GM19468 (cell line): ENCODE measurements at regions not wholly inside any gene's neighbourhood (a gene's known extent, or its start where the extent isn't known, plus 50 kb on each side); places are given as distances from the start of the nearest gene placed in this dataset.

Source experiments
- ATAC-seq: cut with Tn5 transposase; IDR thresholded peaks from one replicate; pipeline ENCODE4 v1.9.1; 2021; ENCODE audit warnings: mild to moderate bottlenecking, moderate library complexity, moderate number of reproducible peaks; ENCODE audit not compliant: unreplicated experiment; ENCODE audit errors: extremely low read depth

DNA sequence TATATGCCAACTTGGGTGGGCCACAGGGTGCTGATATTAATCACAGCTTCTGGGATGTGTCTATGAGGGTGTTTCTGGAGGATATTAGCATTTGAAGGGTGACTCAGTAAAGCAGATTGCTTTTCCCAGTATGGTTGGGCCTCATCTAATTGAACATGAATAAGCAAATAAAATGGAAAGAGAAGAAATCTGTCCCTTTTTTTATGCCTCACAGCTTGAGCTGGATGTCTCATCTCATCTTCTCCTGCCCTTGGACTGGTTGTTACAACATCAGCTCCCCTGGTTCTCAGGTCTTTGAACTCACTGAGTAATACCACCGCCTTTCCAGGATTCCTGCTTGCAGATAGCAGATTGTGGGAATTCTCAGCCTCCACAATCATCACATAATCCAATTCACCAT is 1149.2 kb downstream of the PCDH18 start:
- ATAC-seq = no peak

DNA sequence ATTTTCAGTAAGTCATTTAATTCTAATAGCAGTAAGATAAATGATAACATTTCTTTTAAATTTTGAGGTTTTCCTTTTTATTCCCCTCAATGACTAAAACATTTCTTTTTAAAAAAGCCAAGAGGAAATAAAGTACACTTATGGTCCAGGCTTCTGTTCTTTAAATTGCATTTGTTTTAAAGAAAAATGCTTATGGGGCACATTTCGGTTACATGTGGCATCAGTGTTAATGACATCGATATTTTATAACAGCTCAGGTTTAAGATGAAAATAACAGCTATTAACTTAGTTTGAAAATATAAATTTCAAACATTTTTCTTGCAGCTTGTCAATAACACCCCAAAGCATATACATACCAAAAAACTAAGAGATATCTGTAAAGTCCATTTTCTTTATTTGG is 1161.1 kb downstream of the PCDH18 start:
- no peak for ATAC-seq

DNA sequence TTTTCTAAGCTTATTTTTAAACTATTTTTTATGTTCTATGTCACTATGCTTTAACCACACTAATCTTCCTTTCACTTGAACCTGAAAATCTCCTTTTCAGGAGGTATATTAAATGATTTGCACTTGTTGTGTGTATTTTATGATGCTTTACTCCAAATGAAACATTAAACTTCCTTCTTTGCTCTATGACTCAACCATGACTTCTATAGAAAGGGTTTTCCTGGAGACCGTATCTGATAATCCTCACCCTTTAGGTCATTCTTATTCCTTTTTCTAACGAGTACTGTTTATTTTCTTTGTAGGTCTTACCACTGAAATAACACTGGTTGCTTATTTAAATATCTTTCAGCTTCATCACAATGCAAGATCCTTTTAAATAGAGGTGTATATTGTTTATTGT is 1163.2 kb downstream of the PCDH18 start:
- no peak for ATAC-seq

DNA sequence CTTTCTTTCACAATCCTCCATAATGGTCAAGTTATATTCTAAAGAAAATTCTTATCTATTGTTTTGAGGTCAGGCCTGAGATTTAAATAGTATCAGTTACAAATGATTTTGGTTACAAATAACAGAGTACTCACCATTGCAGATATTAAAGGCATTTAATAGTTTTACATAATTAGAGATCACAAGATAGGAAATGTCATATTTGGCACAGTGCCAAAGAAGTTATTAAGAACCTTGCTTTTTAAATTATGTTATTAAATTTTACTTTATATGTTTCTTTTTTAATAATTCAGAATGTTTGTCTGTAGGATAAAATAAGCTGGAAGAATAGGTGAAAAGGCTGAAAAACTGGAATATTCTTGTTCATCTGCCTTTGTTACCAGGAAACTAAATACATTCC is 1174.7 kb downstream of the PCDH18 start:
- ATAC-seq = no peak

DNA sequence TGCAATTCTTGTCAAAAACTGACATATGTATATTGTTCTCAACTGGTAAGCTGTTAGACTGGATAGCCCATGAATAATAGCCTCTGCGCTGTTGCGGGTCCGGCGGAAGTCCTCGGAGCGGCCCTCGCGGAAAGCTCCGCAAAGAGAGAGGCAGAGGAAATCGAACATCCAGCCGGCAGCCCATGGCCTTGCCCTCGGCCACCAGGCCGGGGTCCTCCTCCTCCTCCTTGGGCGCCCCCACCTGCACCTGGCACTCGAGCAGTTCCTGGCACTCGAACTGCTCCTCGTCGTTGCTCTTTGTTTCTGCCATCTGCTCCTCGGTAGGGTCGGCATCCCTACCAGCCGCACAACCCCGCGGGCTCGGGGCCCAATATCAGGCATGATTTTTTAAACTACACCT is 1176.3 kb downstream of the PCDH18 start:
- ATAC-seq = no peak

DNA sequence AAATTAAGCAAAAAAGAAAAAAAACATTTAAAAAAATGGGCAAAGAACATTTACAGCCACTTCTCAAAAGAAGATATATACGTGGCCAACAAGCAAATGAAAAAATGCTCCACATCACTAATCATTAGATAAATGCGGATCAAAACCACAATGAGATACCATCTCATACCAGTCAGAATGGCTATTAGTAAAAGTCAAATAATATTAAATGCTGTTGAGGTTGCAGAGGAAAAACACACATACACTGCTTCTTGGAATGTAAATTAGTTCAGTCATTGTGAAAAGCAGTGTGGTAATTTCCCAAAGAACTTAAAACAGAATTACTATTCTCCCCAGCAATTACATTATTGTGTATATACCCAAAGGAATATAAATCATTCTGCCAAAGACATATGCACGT is 1189.0 kb downstream of the PCDH18 start:
- no peak for ATAC-seq

DNA sequence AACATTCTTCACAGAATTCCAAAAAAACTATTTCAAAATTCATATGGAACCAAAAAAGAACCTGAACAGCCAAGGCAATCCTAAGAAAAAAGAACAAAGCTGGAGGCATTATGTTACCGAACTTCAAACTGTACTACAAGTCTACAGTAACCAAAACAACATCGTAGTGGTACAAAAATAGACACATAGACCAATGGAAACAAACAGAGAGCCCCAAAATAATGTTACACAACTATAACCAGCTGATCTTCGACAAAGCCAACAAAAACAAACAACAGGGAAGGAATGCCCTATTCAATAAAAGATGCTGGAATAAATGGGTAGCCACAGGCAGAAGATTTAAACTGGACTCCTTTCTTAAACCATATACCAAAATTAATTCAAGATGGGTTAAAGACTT is 1189.6 kb downstream of the PCDH18 start:
- no peak for ATAC-seq

DNA sequence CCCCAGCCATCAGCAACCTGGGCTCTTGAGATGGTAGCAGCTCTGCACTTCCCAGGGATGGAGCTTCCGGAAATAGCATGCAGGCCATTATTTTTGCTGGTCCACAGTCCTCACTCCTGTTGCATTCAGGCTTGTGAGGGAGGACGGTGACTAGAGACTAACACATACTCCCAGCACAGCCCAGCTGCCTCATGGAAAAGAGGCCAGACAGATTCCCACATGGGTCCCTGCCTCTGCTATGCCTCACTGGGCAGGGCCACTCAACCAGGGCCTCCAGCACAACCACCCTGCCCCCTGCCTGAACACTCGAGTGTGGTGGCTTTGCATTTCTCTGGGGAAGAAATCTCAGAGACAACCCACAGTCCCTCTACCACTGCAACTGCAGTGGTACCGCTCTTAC is 1195.1 kb downstream of the PCDH18 start:
- ATAC-seq = no peak

DNA sequence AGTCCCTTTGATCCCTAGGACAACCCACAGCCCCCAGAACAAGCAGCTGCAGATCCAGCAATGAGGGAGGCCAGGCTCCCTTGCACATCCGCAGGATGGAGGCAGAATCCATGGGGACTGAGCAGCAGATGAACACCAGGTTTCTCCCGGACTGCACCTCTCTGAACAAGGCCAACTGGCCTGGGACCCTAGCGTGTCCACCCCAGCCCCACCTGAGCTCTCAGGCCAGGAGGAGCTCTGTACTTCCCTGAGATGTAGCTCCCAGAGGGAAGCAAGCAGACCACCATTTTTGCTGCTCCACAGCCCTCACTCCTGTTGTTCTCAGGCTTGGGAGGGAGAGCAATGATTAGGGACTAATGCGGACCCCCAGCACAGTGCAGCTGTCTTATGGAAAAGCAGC is 1195.8 kb downstream of the PCDH18 start:
- ATAC-seq = no peak

DNA sequence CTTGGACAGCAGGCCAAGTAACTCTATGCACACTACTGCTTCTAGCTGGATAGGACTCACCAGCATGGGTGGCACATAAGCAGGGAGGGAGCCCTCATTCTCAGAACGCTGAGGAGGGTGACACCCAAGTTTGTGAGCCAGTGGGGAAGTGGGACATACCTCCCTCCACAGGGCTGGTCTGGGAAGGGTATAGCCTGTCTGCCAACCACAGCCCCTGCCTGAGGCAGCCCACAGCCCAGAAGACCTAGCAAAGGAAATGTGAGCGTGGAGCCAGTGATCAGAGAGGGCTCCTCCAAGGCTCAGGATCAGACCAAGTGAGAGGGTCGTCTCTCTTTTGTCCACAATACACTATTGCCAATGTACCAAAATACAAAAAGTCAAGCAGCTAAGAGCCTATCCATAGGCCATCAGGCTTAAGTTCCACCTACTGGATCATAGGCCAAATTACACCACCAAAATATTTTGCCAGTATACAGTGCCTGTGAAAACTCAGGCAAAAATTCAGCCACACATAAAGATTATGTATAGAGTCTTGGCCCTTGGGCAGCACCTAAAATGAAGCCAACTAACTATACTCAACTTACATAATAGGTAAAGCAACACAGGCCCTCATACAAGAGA is 1203.1 kb downstream of the PCDH18 start:
- ATAC-seq = no peak

DNA sequence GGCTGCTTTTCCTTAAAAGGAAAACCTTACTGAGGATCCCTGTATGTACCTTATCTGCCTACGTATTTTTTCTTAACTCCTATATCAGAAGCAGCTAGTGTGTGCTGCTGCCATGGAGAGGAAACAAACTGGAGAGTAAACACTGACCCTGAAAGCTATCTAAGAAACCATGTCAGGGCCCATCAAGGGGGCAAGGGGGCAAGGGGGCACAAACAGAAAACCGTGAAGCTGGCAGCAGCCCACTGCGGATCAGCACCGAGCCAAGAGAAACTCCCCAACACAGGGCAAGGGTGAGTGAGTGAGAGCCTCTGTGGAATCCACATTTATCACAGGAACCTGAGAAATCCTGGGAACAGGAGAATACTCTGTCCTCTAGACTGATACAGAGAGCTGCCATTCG is 1204.2 kb downstream of the PCDH18 start:
- ATAC-seq = no peak

DNA sequence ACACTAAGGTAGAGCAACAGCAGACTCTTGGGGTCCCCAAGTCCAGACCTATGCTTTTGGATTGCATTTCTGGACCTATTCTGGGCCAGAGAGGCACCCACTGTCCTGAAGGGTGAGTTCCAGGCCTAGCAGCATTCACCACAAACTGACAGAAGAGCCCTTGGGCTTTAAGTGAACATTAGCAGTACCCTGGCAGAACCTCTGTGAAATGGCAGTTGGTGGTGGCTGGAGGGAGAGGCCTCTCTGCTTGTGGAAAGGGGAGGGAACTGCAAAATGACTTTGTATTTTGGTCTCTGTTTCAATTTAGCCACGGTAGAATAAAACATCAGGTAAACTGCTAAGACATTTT is 1211.9 kb downstream of the PCDH18 start:
- no peak for ATAC-seq

DNA sequence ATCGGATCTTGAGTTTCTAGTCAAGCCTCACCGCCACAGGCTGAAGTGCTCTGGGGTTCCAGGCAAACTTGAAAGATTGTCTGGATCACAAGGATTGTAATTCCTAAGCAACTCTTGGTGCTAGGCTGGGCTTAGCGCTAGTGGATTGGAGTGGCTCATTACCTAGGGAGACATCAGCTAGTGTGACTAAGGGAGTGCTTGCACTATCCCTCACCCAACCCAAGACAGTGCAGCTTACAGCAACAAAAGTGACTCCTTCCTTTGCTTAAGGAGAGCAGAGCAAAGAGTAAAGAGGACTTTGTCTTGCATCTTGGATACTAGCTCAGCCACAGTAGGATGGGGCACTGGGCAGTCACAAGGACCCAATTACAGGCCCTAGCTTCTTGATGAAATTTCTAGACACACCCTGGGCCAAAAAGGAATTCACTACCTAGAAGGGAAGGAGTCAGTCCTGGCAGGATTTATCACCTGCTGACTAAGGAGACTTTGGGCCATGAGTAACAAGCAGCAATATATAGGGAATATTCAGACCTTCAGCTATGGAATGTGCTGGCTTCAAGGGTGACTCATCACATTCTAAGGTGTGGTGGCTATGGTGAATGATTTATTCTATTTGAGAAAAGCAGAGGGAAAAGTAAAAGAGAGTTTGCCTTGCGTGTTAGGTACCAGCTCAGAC is 1212.4 kb downstream of the PCDH18 start:
- ATAC-seq = no peak

DNA sequence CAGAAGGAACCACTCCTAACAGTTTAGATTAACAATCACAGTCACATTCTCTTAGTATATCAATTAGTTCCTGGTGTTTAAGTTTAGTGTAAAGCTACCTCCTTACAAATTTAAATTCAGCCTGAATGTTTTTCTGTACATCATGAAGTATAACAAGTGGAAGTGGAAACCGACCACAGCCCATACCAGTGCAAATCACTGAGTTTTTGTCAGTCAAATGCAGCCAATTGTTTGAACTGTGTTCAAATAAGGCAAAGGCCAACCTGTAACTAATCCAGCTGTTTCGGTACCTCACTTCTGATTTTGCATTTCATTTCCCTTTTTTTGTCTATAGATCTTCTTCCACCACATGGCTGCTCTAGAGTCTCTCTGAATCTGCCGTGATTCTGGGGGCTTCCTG is 1215.3 kb downstream of the PCDH18 start:
- ATAC-seq = no peak

DNA sequence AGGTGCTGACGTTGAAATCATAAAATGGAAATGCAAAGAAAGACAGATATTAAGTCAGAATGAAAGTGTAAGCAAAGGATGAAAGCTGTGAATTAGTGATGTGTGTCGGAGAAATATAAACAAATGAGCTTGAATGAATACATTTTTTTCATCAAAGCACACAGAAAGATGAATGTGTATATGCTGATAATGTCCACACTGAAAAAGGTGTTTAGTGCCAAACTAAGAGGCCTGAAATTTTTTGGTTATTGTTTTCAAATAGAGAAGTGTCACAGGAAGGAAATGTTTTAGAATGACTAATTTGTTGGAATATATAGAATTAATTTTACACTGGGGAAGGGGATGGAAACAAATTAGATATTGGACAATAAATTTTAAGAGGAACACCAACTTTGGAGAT is 1217.6 kb downstream of the PCDH18 start:
- no peak for ATAC-seq

DNA sequence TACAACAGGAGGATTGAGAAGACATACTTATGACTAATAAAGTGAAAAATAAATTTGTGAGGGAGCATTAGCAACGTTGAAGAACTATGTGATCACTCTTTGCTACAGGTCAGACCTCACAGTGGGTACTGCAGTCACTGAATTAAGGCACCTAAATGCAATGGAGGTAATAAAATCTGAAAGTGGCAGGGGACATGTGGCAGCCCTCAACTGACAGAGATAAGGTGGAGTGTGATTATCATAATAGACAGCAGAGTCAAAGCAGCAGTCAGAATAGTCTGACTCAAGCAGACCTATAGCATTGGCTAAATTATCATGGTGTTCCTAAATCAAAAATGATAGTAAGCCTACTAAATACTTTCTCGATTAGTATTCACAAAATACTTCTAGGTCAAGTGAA is 1220.5 kb downstream of the PCDH18 start:
- ATAC-seq = no peak

DNA sequence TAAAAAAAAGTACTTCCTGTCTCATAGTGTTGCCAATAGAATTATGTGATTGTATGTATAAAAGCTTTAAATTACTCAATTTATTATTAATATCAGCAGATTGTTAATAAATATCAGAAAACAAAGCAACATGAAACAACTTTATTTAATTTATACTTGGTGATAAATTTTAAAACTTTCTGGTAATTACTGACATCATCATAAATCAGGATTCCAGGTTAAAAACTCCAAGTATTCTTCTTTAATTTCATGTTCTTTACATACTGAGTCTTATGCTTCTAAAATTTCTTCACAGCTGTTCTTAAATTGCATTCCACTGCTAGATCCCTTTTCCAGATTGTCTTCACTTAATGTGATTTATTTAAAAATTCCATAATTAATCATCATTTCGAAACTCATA is 1224.5 kb downstream of the PCDH18 start:
- ATAC-seq = no peak

DNA sequence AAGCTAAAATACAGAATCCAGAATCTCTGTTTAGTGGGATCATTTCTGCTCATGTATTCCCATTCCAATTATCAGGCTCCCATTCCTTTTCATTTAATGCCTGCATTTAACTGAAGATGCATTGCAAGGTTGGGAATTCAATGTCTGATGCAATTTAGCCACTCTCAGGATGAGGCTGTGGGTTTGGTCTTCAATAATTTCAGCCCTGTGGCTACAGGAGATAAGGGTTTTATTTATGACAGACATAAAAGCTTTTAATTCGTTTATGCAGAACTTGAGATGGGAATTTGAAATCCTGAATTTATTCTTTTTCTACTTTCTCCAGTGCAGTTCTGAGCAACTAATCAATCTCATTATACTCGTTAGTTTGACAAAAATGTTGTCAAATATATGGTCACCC is 1225.9 kb downstream of the PCDH18 start:
- no peak for ATAC-seq

DNA sequence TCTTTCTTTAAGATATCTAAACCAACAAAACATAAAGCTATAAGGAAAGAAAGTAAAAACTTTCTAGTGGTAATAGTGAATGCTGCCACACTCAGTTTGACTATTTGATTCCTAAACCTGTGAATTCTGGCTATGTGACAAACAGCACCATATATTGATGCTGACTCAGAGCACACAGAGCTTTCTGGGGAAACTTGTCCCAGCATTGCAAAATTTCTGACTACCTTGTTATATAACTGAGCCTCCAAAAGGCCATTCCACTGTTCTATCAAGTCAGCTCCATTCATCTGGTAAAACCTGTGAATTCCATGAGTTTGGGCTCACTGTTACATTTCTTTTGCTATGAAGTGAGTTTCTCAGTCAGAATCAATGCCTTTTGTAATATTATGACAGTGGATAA is 1229.7 kb downstream of the PCDH18 start:
- no peak for ATAC-seq

DNA sequence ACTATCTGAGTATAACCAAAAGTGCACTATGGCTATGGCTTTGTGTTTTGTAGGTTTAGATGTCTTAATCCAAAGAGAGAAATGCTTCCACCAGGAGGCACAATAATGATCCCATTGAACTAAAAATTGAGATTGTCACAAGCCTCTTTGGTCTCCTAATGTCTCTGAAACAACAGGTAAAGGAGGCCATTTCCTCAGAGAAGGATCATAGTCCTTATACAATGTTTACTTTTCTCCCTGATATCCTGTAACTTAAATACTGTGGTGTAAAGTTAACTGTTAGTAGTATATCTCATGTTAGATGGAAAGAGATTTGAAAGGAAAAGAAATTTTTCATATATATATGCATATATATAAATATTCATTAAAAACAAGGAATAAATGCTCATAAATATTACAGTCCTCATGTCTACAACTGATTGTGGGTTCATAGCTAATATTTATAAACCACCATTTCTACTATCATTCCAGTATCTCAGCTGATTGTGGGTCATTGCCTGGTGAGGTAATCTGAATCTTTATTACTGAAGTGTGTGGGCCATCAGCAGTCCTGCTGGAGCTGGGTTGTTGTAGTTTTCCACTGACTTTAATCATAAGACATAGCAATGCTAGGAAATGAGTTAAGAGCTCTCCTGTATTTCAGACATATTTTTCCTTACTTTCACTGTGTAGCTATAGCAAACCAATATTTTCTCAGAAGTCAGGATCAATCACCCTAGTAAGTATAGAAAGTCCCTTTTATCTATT is 1230.4 kb downstream of the PCDH18 start:
- ATAC-seq = no peak

DNA sequence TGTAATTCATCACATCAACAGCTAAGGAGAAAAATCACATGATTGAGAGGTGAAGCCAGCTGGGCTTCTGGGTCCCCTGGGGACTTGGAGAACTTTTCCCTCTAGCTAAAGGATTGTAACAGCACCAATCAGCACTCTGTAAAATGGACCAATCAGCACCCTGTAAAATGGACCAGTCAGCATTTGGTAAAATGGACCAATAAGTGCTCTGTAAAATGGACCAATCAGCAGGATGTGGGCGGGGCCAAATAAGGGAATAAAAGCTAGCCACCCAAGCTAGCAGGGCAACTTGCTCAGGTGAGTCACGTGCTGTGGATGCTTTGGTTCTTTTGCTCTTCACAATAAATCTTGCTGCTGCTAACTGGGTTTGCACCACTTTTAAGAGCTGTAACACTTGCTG is 1248.3 kb downstream of the PCDH18 start:
- no peak for ATAC-seq

DNA sequence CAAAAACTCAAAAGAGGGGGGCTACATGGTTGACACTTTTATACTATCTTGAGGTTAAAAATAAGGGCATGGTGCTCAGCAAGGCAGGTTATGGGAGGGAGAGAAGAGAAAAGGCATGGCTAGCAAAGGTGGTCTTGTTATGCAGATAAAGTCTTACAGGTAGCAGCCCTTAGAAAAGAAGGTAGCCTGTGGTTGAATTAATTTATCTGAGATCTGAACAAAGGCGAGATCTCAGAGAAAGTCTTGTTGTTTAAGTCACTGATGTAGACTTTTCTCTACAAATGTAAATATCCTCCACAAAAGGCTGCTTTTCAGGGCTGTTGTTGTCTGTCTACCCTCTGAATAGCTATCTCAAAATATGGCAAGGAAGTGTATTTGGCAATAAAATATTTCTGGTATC is 1250.4 kb downstream of the PCDH18 start:
- ATAC-seq = no peak
